Omental fat pad (tissue), 3 donors: ENCODE measurements at regions not wholly inside any gene's neighbourhood (a gene's known extent, or its start where the extent isn't known, plus 50 kb on each side); places are given as distances from the start of the nearest gene placed in this dataset.
"Not testable (repeated sequence)": the region's sequence is repeated elsewhere in the genome, so short reads cannot be mapped to it uniquely, and the experiment has no call there.

Source experiments
- ATAC-seq: fragments of 150-250 bp; one replicate; pipeline ENCODE4 v1.9.1; 2016; ENCODE audit warnings: mild to moderate bottlenecking, moderate library complexity; ENCODE audit not compliant: low FRiP score
- DNase-seq: peaks from one replicate; pipeline ENCODE4 v3.0.0-alpha.2; 2019; ENCODE audit warnings: low spot score
- TF ChIP-seq, protein P1 (sequence below), 3 donors: fragments of 450-650 bp; IDR thresholded peaks; one replicate each; pipeline ENCODE4 v1.5.1; 2016 to 2017; ENCODE audit warnings: antibody characterized with exemption in 3 of 3, mild to moderate bottlenecking in 3 of 3, moderate library complexity in 2 of 3

DNA sequence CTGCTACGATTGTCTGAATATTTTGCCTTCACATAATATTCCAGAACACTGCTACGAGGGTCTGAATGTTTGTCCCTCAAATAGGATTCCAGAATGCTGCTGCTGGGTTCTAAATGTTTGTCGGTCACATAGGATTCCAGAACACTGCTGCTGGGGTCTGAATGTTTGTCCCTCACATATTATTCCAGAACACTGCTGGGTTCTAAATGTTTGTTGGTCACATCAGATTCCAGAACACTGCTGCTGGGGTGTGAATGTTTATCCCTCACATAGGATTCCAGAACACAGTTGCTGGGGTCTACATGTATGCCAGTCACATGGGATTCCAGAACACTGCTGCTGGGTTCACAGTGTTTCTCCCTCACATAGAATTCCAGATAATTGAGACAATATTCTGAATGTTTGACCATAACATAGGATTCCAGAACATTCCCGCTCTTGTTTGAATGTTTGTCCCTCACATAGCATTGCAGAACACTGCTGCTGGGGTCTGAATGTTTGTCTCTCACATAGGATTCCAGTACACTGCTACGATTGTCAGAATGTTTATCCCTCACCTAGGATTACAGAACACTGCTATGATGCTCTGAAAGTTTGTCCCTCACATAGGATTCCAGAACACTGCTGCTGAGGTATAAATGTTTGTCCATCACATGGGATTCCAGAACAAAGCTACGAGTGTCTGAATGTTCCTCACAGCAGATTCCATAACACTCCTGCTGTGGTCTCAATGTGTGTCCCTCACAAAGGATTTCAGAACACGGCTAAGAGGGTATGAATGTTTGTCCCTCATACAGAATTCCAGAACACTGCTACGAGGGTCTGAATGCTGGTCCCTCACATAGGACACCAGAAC lies 201.8 kb downstream of the FOXD4L6 start:
- no peak for DNase-seq
- TF ChIP-seq, protein P1, sequence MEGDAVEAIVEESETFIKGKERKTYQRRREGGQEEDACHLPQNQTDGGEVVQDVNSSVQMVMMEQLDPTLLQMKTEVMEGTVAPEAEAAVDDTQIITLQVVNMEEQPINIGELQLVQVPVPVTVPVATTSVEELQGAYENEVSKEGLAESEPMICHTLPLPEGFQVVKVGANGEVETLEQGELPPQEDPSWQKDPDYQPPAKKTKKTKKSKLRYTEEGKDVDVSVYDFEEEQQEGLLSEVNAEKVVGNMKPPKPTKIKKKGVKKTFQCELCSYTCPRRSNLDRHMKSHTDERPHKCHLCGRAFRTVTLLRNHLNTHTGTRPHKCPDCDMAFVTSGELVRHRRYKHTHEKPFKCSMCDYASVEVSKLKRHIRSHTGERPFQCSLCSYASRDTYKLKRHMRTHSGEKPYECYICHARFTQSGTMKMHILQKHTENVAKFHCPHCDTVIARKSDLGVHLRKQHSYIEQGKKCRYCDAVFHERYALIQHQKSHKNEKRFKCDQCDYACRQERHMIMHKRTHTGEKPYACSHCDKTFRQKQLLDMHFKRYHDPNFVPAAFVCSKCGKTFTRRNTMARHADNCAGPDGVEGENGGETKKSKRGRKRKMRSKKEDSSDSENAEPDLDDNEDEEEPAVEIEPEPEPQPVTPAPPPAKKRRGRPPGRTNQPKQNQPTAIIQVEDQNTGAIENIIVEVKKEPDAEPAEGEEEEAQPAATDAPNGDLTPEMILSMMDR (IDR thresholded peaks at IDR 0.05): no peak
- ATAC-seq: no peak

DNA sequence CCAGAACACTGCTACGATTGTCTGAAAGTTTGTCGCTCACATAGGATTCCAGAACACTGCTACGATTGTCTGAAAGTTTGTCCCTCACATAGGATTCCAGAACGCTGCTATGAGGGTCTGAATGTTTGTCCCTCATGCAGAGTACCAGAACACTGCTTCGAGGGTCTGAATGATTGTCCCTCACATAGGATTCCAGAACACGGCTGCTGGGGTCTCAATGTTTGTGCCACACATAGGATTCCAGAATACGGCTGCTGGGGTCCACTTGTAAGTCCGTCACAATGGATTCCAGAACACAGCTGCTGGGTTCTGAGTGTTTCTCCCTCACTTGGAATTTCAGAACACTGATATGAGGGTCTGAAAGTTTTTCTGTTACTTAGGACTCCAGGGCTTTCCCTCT lies 203.3 kb downstream of the FOXD4L6 start:
- TF ChIP-seq, protein P1 (IDR thresholded peaks at IDR 0.05): no peak
- ATAC-seq (no peak), DNase-seq (no peak)

DNA sequence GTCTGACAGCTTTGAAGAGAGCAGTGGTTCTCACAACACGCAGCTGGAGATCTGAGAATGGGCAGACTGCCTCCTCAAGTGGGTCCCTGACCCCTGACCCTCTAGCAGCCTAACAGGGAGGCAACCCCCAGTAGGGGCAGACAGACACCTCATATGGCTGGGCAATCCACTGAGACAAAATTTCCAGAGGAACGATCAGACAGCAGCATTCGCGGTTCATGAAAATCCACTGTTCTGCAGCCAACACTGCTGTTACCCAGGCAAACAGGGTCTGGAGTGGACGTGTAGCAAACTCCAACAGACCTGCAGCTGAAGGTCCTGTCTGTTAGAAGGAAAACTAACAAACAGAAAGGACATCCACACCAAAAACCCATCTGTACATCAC lies 212.1 kb downstream of the FOXD4L6 start:
- not testable (repeated sequence) for DNase-seq, ATAC-seq

DNA sequence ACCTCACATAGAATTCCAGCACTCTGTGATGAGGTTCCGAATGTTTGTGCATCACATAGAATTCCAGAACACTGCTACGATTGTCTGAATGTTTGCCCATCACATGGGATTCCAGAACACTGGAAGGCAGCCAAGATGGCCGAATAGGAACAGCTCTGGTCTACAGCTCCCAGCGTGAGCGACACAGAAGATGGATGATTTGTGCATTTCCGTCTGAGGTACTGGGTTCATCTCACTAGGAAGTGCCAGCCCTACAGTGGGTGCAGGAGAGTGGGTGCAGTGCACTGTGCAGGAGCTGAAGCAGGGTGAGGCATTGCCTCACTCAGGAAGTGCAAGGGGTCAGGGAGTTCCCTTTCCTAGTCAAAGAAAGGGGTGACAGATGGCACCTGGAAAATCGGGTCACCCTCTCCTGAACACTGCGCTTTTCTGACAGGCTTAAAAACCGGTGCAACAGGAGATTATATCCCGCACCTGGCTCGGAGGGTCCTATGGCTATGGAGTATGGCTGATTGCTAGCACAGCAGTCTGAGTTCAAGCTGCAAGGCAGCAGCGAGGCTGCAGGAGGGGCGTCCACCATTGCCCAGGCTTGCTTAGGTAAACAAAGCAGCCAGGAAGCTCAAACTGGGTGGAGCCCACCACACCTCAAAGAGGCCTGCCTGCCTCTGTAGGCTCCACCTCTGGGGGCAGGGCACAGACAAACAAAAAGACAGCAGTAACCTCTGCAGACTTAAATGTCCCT lies 212.7 kb downstream of the FOXD4L6 start:
- not testable (repeated sequence) for DNase-seq, ATAC-seq

DNA sequence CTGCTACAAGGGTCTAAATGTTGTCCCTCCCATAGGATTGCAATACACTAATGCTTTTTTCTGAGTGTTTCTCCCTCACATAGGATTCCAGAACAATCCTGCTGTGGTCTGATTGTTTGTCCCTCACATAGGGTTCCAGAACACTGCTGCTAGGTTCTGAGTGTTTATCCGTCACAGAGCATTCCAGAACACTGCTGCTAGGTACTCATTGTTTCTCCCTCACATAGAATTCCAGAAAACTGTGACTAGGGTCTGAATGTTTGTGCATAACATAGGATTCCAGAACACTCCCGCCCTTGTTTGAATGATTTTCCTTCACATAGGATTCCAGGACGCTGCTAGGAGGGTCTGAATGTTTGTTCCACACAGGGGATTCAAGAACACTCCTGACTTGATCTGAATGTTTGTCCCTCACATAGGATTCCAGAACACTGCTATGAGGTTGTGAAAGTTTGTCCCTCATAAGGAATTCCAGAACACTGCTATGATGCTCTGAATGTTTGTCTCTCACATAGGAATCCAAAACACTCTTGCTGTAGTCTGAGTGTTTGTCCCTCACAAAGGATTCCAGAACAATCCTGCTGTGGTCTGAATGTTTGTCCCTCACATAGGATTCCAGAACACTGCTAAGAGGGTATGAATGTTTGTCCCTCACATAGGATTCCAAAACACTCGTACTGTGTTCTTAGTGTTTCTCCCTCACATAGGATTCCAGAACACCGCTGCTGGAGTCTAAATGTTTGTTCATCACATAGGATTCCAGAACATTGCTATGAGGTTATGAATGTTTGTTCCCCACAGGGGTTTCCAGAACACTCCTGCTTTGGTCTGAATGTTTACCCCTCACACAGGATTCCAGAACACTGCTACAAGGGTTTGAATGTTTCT lies 213.5 kb downstream of the FOXD4L6 start:
- DNase-seq (no peak), ATAC-seq (peak; percentile 34)
- TF ChIP-seq, protein P1 (IDR thresholded peaks at IDR 0.05): no peak

DNA sequence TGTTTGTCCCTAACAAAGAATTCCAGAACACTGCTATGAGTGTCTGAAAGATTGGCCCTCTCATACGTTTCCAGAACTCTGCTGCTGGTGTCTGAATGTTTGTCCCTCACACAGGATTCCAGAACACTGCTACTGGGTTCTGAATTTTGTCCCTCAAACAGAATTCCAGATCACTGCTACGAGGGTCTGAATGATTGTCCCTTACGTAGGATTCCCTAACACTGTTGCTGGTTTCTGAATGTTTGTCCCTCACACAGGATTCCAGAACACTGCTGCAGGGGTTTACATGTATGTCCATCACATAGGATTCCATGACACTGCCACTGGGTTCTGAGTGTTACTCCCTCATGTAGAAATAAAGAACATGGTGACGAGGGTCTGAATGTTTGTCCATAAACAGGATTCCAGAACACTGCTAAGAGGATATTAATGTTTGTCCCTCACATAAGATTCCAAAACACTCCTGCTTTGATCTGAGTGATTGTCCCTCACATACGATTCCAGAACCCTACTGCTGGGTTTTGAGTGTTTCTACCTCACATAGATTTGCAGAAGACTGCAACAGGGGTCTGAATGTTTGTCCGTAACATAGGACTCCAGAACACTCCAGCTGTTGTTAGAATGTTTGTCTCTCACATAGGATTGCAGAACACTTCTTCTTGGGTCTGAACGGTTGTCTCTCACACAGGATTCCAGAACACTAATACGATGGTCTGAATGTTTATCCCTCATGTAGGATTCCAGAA lies 214.4 kb downstream of the FOXD4L6 start:
- TF ChIP-seq, protein P1 (IDR thresholded peaks at IDR 0.05): no peak
- no peak for DNase-seq

DNA sequence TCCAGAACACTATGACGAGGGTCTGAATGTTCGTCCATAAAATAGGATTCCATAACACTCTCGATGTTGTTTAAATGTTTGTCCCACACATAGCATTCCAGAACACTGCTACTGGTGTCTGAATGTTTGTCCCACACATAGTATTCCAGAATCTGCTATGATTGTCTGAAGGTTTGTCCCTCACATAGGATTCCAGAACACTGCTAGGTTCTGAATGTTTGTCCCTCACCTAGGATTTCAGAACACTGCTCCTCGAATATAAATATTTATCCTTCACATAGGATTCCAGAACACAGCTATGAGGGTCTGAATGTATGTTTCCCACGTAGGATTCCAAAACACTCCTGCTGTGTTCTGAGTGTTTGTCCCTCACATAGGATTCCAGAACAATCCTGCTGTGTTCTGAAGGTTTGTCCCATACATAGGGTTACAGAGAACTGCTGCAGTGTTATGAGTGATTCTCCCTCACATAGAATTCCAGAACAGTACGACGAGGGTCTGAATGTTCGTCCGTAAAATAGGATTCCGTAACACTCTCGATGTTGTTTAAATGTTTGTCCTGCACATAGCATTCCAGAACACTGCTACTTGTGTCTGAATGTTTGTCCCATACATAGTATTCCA lies 215.3 kb downstream of the FOXD4L6 start:
- ATAC-seq (peak; percentile 25), DNase-seq (no peak)
- TF ChIP-seq, protein P1 (IDR thresholded peaks at IDR 0.05): no peak

More for the DNA sequence above, 214.4 kb downstream of the FOXD4L6 start:
- ATAC-seq: peak; percentile 38

DNA sequence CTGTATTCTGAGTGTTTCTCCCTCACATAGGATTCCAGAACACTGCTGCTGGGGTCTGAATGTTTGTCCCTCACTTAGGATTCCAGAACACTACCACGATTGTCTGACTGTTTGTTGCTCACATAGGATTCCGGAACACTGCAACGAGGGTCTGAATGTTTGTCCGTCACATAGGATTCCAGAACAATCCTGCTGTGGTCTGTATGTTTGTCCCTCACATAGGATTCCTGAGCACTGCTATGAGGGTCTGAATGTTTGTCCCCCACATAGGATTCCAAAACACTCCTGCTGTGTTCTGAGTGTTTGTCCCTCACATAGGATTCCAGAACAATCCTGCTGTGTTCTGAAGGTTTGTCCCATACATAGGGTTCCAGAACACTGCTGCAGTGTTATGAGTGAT lies 215.8 kb downstream of the FOXD4L6 start:
- ATAC-seq, DNase-seq: not testable (repeated sequence)
